ENCODE measurements at regions not wholly inside any gene's neighbourhood (a gene's known extent, or its start where the extent isn't known, plus 50 kb on each side); places are given as distances from the start of the nearest gene placed in this dataset.

DNA sequence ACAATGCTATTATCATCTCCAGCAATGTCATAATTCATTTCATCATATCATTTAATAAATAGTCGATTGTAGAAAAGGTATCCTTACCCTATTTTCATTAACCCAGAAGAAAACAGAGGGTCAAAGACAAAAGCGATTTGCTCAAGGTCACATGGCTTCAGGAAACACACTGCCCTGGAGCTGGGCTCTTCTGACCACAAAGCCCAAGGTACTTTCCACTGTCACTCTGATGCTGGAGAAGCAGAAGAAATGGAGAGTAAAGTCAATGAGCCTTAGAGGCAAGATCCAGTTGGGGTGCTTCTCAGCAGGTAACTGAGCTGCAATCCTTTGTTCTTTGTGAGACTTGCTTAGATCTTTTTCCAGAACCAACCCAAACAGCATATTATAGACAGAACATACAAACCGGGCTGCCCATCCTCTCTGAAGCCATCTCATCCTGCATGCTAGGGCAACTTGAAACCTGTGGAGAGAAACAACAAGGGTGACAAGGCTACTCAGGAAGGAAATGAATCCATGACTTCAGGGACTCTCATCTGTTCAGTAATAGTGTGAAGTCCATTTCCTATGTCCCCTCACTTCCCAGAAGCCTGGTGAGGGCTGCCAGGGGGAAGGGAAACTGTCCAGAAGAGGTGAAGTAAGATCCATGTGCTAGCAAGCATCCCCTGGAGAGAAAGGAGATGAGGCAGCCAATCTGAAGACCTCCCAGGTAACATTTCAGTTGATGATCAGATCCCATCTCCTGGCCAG is 148.6 kb upstream of the SVIL start:
- TF ChIP-seq, protein P1, sequence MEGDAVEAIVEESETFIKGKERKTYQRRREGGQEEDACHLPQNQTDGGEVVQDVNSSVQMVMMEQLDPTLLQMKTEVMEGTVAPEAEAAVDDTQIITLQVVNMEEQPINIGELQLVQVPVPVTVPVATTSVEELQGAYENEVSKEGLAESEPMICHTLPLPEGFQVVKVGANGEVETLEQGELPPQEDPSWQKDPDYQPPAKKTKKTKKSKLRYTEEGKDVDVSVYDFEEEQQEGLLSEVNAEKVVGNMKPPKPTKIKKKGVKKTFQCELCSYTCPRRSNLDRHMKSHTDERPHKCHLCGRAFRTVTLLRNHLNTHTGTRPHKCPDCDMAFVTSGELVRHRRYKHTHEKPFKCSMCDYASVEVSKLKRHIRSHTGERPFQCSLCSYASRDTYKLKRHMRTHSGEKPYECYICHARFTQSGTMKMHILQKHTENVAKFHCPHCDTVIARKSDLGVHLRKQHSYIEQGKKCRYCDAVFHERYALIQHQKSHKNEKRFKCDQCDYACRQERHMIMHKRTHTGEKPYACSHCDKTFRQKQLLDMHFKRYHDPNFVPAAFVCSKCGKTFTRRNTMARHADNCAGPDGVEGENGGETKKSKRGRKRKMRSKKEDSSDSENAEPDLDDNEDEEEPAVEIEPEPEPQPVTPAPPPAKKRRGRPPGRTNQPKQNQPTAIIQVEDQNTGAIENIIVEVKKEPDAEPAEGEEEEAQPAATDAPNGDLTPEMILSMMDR (IDR thresholded peaks at IDR 0.05), result no peak
- TF ChIP-seq POLR2A (IDR thresholded peaks at IDR 0.05), result no peak
